ENCODE measurements at regions not wholly inside any gene's neighbourhood (a gene's known extent, or its start where the extent isn't known, plus 50 kb on each side); places are given as distances from the start of the nearest gene placed in this dataset.
"Not testable (repeated sequence)": the region's sequence is repeated elsewhere in the genome, so short reads cannot be mapped to it uniquely, and the experiment has no call there.

GRCh38 chr7:125966278-125967048 is 1036.8 kb upstream of the POT1 start:
- DNase-seq, result no peak

GRCh38 chr7:125934955-125935354 is 1005.3 kb upstream of the POT1 start:
- no peak for DNase-seq

DNA sequence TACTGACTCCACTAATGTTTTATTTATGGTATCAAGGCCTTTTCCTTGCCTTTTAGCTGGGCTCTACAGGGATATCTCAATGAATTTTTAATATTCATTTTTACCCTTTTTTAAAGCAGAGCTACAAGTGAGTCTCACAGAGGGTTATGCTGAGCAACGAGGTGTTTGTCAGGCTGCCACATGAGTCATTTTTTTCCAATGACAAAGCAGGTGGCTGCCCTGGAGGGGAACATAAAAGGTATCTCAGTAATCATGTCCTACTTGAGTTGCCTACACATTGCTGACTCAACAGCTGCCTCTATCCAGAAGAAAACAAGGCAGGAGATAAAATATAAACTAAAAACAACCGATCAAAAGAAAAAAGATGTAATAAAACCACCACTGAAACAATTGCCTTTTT is 1004.9 kb upstream of the POT1 start:
- DNase-seq, result no peak

- no peak for DNase-seq
Measured at GRCh38 chr7:125930848-125931247, 1001.2 kb upstream of the POT1 start.

DNA sequence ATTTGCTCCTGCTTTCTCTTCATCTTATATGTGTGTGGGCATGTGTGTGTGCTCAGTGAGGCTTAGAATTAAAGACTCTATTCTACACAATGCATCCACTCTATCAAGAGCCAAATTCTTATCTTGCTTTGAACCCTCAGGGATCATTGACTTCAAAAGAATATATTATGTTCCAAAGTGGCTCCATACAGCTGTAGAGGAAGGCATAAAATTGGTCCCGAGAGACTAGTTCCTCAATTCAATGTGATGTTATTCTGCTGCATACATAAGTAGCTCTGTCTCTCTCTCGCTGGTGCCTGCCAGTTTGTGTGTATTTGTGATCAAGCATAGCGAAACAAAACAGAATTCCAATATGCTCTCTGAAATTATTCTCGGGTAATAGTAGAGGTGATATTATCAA is 997.9 kb upstream of the POT1 start:
- DNase-seq, result no peak

DNA sequence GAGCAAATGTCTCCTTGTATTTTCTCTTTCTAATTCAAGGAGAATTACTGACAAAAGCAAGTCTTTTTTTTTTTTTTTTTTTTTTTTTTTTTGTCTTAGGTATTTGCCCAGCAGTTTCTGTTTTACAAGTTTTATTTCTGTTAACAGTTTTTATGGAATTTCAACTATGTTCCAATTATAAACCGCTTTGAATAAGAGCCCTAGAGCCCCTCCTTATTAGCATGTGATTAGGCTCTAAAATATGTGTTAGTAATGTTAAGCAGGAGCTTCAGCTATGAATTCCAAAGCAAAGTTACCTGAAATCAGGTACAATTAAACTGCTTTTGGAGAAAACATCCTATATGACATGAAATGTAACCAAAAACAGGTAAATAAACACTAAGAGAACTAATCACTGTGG is 997.0 kb upstream of the POT1 start:
- DNase-seq, result no peak

GRCh38 chr7:125924037-125924436 is 994.4 kb upstream of the POT1 start:
- no peak for DNase-seq

DNA sequence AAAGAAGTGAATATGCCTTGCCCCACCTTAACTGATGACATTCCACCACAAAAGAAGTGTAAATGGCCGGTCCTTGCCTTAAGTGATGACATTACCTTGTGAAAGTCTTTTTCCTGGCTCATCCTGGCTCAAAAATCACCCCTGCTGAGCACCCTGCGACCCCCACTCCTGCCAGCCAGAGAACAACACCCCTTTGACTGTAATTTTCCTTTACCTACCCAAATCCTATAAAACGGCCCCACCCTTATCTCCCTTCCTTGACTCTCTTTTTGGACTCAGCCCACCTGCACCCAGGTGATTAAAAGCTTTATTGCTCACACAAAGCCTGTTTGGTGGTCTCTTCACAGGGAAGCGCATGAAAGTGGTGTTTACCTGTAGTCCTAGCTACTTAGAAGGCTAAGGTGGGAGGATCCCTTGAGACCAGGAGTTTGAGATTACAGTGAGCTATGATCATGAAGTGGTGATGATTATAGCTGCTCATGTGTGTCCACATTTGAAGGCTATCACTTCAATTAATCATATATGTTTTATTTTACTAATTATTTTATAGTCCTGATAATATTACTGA is 985.8 kb upstream of the POT1 start:
- DNase-seq, result not testable (repeated sequence)

- no peak for DNase-seq
Measured at GRCh38 chr7:125908711-125909110, 979.1 kb upstream of the POT1 start.

DNA sequence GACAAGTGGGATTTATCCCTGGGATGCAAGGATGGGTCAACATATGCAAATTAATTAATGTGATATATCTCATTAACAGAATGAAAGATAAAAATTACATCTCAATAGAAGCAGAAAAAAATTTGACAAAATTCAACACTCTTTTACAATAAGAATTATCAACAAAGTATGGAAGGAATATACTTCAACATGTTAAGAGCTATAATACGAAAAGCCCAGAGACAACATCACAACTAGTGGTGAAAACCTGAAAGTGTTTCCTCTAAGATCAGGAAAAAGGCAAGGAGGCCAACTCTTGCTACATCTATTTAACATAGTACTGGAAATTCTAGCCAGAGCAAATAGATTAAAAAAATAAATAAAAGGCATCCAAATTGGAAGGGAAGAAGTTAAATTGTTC is 970.0 kb upstream of the POT1 start:
- DNase-seq, result no peak

- no peak for DNase-seq
Measured at GRCh38 chr7:125892434-125892833, 962.8 kb upstream of the POT1 start.

- DNase-seq, result no peak
Measured at GRCh38 chr7:125878988-125879387, 949.4 kb upstream of the POT1 start.

DNA sequence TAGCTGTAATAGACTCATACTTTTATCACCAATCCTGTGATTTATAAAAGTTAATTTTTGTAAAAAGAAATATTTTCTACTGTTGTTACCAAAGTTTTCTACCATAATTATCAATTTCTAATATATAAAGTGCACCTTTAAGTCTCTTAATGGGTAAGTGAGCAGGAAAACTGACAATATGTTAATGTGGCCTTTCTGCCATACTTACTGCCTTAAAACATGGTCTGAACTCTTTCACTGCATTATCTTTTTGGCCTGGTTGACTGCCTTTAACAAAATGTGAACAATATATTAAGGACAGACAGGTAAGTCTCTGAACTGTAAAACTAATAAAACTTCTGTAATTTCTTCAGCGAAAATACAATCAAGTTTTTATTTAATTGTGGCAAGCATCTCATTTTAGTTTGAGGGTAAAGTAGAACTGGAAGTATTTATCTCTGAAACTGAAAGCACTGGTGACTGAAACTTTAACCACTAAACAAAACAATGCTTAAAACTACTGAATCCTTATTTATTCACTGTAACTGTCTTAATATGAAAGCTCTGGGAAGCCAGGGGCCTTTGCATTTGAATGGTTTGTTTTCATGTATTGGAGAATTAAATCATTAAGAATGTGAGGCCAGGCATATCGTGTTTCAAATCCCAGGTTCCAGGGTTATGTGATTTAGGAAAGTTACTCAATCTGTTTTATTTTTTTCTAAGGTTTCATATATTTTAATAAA is 948.8 kb upstream of the POT1 start:
- no peak for DNase-seq

DNA sequence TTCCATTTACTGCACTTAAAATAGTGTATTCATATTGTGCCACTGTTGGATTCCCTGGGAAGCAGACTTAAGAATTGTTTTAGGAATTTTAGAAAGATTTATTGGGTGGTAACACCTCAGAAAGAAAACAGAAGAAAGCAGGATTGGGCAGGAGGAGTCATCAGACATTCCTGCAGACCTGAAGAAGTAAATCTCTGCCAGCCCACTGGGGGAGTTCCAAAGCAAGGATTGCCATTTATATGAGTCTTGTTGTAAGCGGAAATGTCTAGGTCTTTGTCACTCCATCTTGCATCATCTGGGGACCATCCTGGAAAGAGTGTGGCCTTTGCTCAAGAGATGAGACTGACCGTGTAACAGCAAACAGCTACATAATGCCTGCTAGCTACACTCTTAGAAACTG is 947.6 kb upstream of the POT1 start:
- DNase-seq, result no peak

DNA sequence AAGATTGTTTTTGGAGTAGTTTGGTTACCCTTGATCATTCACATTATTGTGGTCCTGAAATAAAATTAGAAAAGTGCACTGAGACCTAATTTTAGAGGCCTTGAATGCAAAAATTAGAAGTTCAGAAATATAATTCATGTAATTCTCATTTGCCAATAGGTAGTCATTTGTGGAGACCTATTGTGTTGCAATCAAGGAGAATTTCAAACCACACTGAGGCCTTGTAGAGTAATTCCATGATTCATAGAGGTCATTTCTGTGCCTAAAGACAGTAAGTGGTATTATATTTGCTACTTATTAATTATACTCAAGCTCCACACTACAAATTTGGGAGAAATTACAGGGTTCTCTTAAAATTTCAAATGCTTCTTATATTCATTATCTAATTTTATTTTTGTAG is 946.8 kb upstream of the POT1 start:
- no peak for DNase-seq

GRCh38 chr7:125871431-125871830 is 941.8 kb upstream of the POT1 start:
- no peak for DNase-seq

DNA sequence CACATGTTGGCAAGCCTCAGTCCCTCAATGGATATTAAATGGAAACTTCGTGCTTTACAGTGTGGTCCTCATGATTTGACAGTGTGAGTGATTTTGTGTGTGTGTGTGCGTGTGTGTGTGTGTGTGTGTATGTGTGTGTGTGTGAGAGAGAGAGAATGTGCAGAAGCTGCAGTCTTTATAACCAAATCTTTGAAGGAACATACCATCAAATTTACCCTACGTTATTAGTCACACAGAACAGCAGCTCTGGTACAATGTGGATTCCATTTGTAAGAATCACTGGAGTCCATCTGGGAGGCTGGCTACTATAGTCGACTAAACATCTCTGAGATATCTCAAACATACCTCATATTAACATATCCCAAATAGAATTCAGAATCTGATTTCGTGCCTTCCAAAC is 928.0 kb upstream of the POT1 start:
- no peak for DNase-seq

DNA sequence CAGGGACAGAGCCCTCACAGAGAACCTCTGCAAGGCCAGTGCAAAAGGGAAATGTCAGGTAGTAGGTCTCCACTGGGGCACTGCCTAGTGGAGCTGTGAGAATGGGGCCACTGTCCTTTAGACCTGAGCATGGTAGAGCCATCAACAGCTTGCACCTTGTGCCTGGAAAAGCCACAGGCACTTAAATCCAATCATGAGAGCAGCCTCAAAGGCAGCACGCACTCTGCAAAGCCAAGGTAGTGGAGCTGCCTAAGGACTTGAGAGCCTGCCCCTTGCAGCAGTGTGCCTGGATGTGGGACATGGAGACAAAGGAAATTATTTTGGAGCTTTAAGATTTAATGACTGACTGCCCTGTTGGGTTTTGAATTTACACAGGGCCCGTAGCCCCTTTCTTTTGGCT is 918.5 kb upstream of the POT1 start:
- no peak for DNase-seq

DNA sequence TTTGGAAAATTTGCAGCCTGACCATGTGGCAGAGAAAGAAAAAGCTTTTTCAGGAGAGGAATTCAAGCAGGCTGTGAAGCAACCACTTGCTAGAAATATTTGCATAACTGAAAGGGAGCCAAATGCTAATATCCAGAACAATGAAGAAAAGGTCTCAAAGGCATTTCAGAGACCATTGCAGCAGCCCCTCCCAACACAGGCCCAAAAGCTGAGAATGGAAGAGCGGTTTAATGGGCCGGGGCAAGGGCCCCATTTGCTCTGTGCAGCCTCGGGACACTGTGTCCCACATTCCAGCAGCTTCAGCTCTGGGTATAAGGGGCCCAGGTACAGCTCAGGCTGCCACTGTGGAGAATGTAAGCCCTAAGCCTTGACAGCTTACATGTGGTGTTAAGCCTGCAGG is 918.1 kb upstream of the POT1 start:
- no peak for DNase-seq

GRCh38 chr7:125847055-125847454 is 917.4 kb upstream of the POT1 start:
- no peak for DNase-seq

DNA sequence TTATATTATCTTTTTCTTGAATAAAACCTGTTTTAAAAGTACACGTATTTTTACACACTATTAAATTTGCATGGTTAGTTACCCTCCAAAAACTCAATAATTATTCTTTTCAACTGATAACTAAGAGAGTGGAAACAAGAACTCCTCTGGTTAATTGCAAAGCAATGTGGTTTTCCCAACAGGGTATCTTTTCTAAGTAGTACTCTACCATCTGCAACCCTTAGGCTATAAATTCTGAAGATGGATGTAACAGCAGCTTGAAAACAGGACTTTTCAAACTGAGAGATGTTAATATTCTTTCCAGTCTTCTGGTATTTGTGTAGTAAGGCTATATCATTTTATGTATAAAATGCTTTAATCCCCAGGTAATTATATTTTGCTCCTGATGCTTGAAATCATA is 916.1 kb upstream of the POT1 start:
- no peak for DNase-seq

DNA sequence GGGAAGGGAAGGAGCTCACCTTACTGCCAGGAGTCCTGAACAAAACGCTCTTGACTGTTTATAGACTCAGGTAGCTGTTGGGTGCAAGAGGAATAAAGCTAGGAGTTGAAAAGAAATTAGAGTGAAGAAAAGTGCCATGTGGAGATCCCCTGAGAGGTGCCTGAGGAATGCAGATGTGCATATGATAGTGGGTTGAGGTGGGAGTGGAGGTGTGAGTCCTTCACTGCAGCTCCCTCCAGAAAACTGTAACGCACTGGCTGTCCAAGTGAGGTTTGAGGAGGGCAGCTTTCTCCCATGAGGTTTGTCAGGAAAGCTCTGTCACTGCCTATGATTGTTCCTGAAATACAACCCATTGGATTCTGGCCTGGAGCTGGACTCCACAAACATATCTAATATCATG is 904.8 kb upstream of the POT1 start:
- no peak for DNase-seq

DNA sequence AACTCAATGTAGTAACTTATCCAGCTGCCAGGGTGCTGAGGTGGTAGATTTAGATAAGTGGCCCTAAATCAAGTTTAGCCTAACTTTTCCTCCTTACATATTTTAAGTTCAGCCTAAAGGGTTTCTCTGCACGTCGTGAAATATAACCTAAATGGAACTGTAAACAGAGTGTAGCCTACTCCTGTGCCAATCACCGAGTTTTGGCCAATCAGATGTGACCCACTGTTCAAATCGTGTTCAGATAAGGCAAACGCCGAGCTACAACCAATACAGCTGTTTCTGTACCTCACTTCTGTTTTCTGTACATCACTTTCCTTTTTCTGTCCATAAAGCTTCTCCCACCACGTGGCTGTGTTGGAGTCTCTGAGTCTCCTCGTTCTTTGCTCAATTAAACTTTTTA is 904.2 kb upstream of the POT1 start:
- no peak for DNase-seq

GRCh38 chr7:125830743-125831142 is 901.1 kb upstream of the POT1 start:
- DNase-seq, result no peak

Measured in COR-L47 (cell line).